ENCODE measurements at regions not wholly inside any gene's neighbourhood (a gene's known extent, or its start where the extent isn't known, plus 50 kb on each side); places are given as distances from the start of the nearest gene placed in this dataset.

GRCh38 chr22:19622061-19622441 is 92.3 kb upstream of the SEPTIN5 start:
- H2AFZ ChIP-seq (ENCODE audit: low read depth, low read length, poor library complexity, severe bottlenecking): no peak overlapping the region
- POLR2A ChIA-PET: no interaction called here
- H3K27ac ChIP-seq (ENCODE audit: low read depth, low read length): no peak overlapping the region
- H3K4me2 ChIP-seq (ENCODE audit: low read length): no peak overlapping the region
- H3K36me3 ChIP-seq (ENCODE audit: control insufficient read depth in 1 of 2, insufficient read depth in 2 of 2, low read length in 2 of 2): no peaks in the 10 kb centered on the region
- H3K9me2 ChIP-seq (ENCODE audit: insufficient read depth): no peaks in the 10 kb centered on the region
- RAD21 ChIA-PET (ENCODE audit: low non-redundant PET in 1 of 2, low total read pairs in 2 of 2, uncharacterized antibody in 2 of 2, unreplicated experiment in 2 of 2): no interaction called here
- H3K4me3 ChIP-seq (replicated peaks in 1 of 2; ENCODE audit: low read depth in 1 of 2, low read length in 2 of 2): no peak overlapping the region
- CTCF ChIA-PET: no interaction called here
- no peaks in the 10 kb centered on the region for H4K20me1 ChIP-seq (ENCODE audit: insufficient read depth)
- ATAC-seq (no peak), DNase-seq (ENCODE audit: low read depth, low spot score) (no peak)
- H3K27me3 ChIP-seq (ENCODE audit: insufficient read depth, low read length): 0 out of 2 replicates have a peak, but pooled peaks cover 3% of the 10 kb centered on the region
- TF ChIP-seq JUND (IDR thresholded peaks at IDR 0.05) (no peak), SRF (IDR thresholded peaks at IDR 0.05; ENCODE audit: low read depth) (no peak), CBX3 (IDR thresholded peaks at IDR 0.05; ENCODE audit: low read depth) (no peak), CTCF (IDR thresholded peaks at IDR 0.05 in 2 of 3, conservative IDR thresholded peaks at IDR 0.05 in 1 of 3; ENCODE audit: borderline replicate concordance in 1 of 3, insufficient read depth in 1 of 3, low read depth in 2 of 3, low read length in 2 of 3) (no peak), YY1 (IDR thresholded peaks at IDR 0.05; ENCODE audit: extremely low read depth, insufficient replicate concordance, low read depth, low read length) (no peak), MAX (IDR thresholded peaks at IDR 0.05) (no peak), TCF7L2 (IDR thresholded peaks at IDR 0.05; ENCODE audit: borderline replicate concordance, extremely low read depth, insufficient read depth, insufficient read length) (no peak)
- TF ChIP-seq, protein P1, sequence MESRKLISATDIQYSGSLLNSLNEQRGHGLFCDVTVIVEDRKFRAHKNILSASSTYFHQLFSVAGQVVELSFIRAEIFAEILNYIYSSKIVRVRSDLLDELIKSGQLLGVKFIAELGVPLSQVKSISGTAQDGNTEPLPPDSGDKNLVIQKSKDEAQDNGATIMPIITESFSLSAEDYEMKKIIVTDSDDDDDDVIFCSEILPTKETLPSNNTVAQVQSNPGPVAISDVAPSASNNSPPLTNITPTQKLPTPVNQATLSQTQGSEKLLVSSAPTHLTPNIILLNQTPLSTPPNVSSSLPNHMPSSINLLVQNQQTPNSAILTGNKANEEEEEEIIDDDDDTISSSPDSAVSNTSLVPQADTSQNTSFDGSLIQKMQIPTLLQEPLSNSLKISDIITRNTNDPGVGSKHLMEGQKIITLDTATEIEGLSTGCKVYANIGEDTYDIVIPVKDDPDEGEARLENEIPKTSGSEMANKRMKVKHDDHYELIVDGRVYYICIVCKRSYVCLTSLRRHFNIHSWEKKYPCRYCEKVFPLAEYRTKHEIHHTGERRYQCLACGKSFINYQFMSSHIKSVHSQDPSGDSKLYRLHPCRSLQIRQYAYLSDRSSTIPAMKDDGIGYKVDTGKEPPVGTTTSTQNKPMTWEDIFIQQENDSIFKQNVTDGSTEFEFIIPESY (IDR thresholded peaks at IDR 0.05; ENCODE audit: extremely low read depth, insufficient replicate concordance, low read length): no peak
- TF ChIP-seq, protein P2, sequence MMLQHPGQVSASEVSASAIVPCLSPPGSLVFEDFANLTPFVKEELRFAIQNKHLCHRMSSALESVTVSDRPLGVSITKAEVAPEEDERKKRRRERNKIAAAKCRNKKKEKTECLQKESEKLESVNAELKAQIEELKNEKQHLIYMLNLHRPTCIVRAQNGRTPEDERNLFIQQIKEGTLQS (IDR thresholded peaks at IDR 0.05): no peak
- no peak overlapping the region for H3K9ac ChIP-seq (ENCODE audit: low read length)
- H3K79me2 ChIP-seq (ENCODE audit: insufficient read depth, low read length): no peaks in the 10 kb centered on the region
- no peaks in the 10 kb centered on the region for H3K4me1 ChIP-seq (ENCODE audit: control insufficient read depth in 1 of 2, insufficient read depth in 2 of 2, low read length in 2 of 2)
- no TSS peak for BruUV-seq (replicated peaks)
- intact Hi-C loops (cut with micrococcal nuclease): no loop called here
- no peaks in the 10 kb centered on the region for H3K9me3 ChIP-seq (ENCODE audit: control insufficient read depth in 1 of 2, insufficient read depth in 1 of 2, low read depth in 1 of 2, low read length in 2 of 2)
